ENCODE measurements at regions not wholly inside any gene's neighbourhood (a gene's known extent, or its start where the extent isn't known, plus 50 kb on each side); places are given as distances from the start of the nearest gene placed in this dataset.

GRCh38 chr9:88033359-88033702, 59.0 kb upstream of the CDK20 start:
- no peak for DNase-seq

GRCh38 chr9:88028338-88028737, 54.0 kb upstream of the CDK20 start:
- DNase-seq = no peak

- no peak for DNase-seq
These were observed 51.8 kb upstream of the CDK20 start for GRCh38 chr9:88026118-88026479.

- no peak for DNase-seq
These were observed 51.2 kb upstream of the CDK20 start for GRCh38 chr9:88025411-88026117.

GRCh38 chr9:88024896-88025295, 50.6 kb upstream of the CDK20 start:
- DNase-seq = no peak

Data from DMS79 treated with DMSO at 0.1 percent for 48 hours (cell line).